ENCODE measurements at regions not wholly inside any gene's neighbourhood (a gene's known extent, or its start where the extent isn't known, plus 50 kb on each side); places are given as distances from the start of the nearest gene placed in this dataset.
"Not testable (repeated sequence)": the region's sequence is repeated elsewhere in the genome, so short reads cannot be mapped to it uniquely, and the experiment has no call there.

- DNase-seq = peak; percentile 81
Observed at GRCh38 chr20:25862967-25863530, 166.4 kb upstream of the ZNF337 start.

- no peak for DNase-seq
Observed at GRCh38 chr20:25860531-25861150, 164.0 kb upstream of the ZNF337 start.

GRCh38 chr20:25859649-25860530, 163.2 kb upstream of the ZNF337 start:
- peak; percentile 45 for DNase-seq

GRCh38 chr20:25858495-25859425, 162.1 kb upstream of the ZNF337 start:
- DNase-seq = no peak

- not testable (repeated sequence) for DNase-seq
Observed at GRCh38 chr20:25857091-25857788, 160.6 kb upstream of the ZNF337 start.

GRCh38 chr20:25856256-25856884, 159.7 kb upstream of the ZNF337 start:
- no peak for DNase-seq

- not testable (repeated sequence) for DNase-seq
Observed at GRCh38 chr20:25855451-25856156, 159.0 kb upstream of the ZNF337 start.

GRCh38 chr20:25854666-25855065, 158.0 kb upstream of the ZNF337 start:
- not testable (repeated sequence) for DNase-seq

- DNase-seq = peak; percentile 48
Observed at GRCh38 chr20:25853718-25854388, 157.2 kb upstream of the ZNF337 start.

GRCh38 chr20:25852968-25853717, 156.5 kb upstream of the ZNF337 start:
- DNase-seq = not testable (repeated sequence)

- DNase-seq = not testable (repeated sequence)
Observed at GRCh38 chr20:25850133-25850532, 153.5 kb upstream of the ZNF337 start.

GRCh38 chr20:25848222-25848621, 151.6 kb upstream of the ZNF337 start:
- no peak for DNase-seq

- DNase-seq = not testable (repeated sequence)
Observed at GRCh38 chr20:25844640-25845039, 148.0 kb upstream of the ZNF337 start.

GRCh38 chr20:25813511-25813910, 116.9 kb upstream of the ZNF337 start:
- DNase-seq = not testable (repeated sequence)

GRCh38 chr20:25798174-25798993, 101.7 kb upstream of the ZNF337 start:
- DNase-seq = not testable (repeated sequence)

GRCh38 chr20:25797062-25797461, 100.4 kb upstream of the ZNF337 start:
- DNase-seq = not testable (repeated sequence)

GRCh38 chr20:25777241-25777640, 80.6 kb upstream of the ZNF337 start:
- not testable (repeated sequence) for DNase-seq

- DNase-seq = not testable (repeated sequence)
Observed at GRCh38 chr20:25774711-25775110, 78.1 kb upstream of the ZNF337 start.

Measured in hematopoietic multipotent progenitor cell treated with erythropoietin and hydrocortisone succinate and interleukin-3 and kit ligand, for 6 days (in vitro differentiated cells).